Panc1 (cell line): ENCODE measurements at regions not wholly inside any gene's neighbourhood (a gene's known extent, or its start where the extent isn't known, plus 50 kb on each side); places are given as distances from the start of the nearest gene placed in this dataset.

Source experiments
- ATAC-seq: fragments of 200-7000 bp; cut with Tn5 transposase; 2 replicates; pipeline ENCODE4 v1.9.1; 2020; ENCODE audit warnings: mild to moderate bottlenecking, moderate library complexity
- BruUV-seq: library from RNA; stranded (reverse); fragments of 400-500 nt; replicated peaks from 2 replicates; lab custom pipeline; 2021; lab: Mats Ljungman, UMichigan
- CTCF ChIA-PET: fragments of 300-600 bp; sonication (Branson Sonifier 250); formaldehyde crosslinking; loops from one replicate; lab custom pipeline; 2022; ENCODE audit warnings: antibody characterized with exemption; lab: Charles Lee
- POLR2A ChIA-PET: fragments of 300-600 bp; sonication (Branson Sonifier 250); formaldehyde crosslinking; loops from one replicate; lab custom pipeline; 2022; ENCODE audit warnings: antibody characterized with exemption; lab: Charles Lee
- DNase-seq: peaks from one replicate; pipeline ENCODE4 v3.0.0-alpha.2; 2010; ENCODE audit warnings: low read depth, low spot score
- H3K27ac ChIP-seq: 2 replicates; pipeline ENCODE4 v1.5.1; 2011; ENCODE audit warnings: mild to moderate bottlenecking, low read length, inconsistent platforms
- H3K27me3 ChIP-seq: fragments of 200-500 bp; sonication (Bioruptor generic); 2 replicates; pipeline ENCODE4 v1.6.0; 2014; ENCODE audit warnings: low read length, inconsistent platforms; ENCODE audit not compliant: control insufficient read depth, insufficient read depth
- H3K36me3 ChIP-seq: fragments of 200-500 bp; sonication (Bioruptor generic); 2 replicates; pipeline ENCODE4 v1.5.1; 2014; ENCODE audit warnings: inconsistent platforms, mild to moderate bottlenecking, low read length, moderate library complexity; ENCODE audit not compliant: control insufficient read depth, insufficient read depth
- H3K4me1 ChIP-seq: 2 replicates; pipeline ENCODE4 v1.5.1; 2011; ENCODE audit warnings: inconsistent platforms, mild to moderate bottlenecking, low read length, moderate library complexity; ENCODE audit not compliant: control insufficient read depth, insufficient read depth
- H3K4me3 ChIP-seq, 2 experiments: 2 replicates each; pipeline ENCODE4 v1.5.1; 2011 to 2012; ENCODE audit warnings: low read depth in 2 of 2, low read length in 2 of 2, mild to moderate bottlenecking in 2 of 2, inconsistent platforms in 1 of 2, moderate library complexity in 1 of 2
- H3K9me3 ChIP-seq: fragments of 200-500 bp; sonication (Bioruptor generic); 2 replicates; pipeline ENCODE4 v1.5.1; 2014; ENCODE audit warnings: low read depth, mild to moderate bottlenecking, inconsistent platforms, low read length, moderate library complexity; ENCODE audit not compliant: control insufficient read depth, insufficient read depth
- CTCF ChIP-seq: fragments of 450-650 bp; IDR thresholded peaks from 2 replicates; pipeline ENCODE4 v1.5.1; 2017; ENCODE audit warnings: mild to moderate bottlenecking
- POLR2AphosphoS5 ChIP-seq: IDR thresholded peaks from 2 replicates; pipeline ENCODE4 v1.6.1; 2012; ENCODE audit warnings: mild to moderate bottlenecking, low read depth, low read length, moderate library complexity
- SIN3A ChIP-seq: IDR thresholded peaks from 2 replicates; pipeline ENCODE4 v1.6.1; 2012; ENCODE audit warnings: low read depth, mild to moderate bottlenecking, low read length, moderate library complexity, borderline replicate concordance; ENCODE audit not compliant: insufficient read depth
- TCF7L2 ChIP-seq: IDR thresholded peaks from 2 replicates; pipeline ENCODE4 v1.6.1; 2011; ENCODE audit warnings: mild to moderate bottlenecking, low read depth, low read length, inconsistent platforms
- in situ Hi-C: cut with HindIII; loops from 2 replicates; pipeline ENCODE4 v1.10.0; 2016; ENCODE audit warnings: low sequenced_read_pairs, low pct_unique_long_range_greater_than_20kb
- intact Hi-C: fragments of 100-400 bp; cut with micrococcal nuclease; formaldehyde crosslinking; loops from one replicate; pipeline ENCODE4 v1.10.0; 2022; ENCODE audit not compliant: unreplicated experiment
- TF ChIP-seq, protein P1 (sequence below), 2 experiments: IDR thresholded peaks; 2 replicates each; pipeline ENCODE4 v1.6.1; 2011 to 2012; ENCODE audit warnings: low read depth in 2 of 2, control low read depth in 1 of 2, low read length in 1 of 2, mild to moderate bottlenecking in 1 of 2, moderate library complexity in 1 of 2; ENCODE audit not compliant: insufficient read depth in 1 of 2

- TF ChIP-seq POLR2AphosphoS5 (no peak), TCF7L2 (no peak), SIN3A (no peak), CTCF (no peak)
- TF ChIP-seq, protein P1, sequence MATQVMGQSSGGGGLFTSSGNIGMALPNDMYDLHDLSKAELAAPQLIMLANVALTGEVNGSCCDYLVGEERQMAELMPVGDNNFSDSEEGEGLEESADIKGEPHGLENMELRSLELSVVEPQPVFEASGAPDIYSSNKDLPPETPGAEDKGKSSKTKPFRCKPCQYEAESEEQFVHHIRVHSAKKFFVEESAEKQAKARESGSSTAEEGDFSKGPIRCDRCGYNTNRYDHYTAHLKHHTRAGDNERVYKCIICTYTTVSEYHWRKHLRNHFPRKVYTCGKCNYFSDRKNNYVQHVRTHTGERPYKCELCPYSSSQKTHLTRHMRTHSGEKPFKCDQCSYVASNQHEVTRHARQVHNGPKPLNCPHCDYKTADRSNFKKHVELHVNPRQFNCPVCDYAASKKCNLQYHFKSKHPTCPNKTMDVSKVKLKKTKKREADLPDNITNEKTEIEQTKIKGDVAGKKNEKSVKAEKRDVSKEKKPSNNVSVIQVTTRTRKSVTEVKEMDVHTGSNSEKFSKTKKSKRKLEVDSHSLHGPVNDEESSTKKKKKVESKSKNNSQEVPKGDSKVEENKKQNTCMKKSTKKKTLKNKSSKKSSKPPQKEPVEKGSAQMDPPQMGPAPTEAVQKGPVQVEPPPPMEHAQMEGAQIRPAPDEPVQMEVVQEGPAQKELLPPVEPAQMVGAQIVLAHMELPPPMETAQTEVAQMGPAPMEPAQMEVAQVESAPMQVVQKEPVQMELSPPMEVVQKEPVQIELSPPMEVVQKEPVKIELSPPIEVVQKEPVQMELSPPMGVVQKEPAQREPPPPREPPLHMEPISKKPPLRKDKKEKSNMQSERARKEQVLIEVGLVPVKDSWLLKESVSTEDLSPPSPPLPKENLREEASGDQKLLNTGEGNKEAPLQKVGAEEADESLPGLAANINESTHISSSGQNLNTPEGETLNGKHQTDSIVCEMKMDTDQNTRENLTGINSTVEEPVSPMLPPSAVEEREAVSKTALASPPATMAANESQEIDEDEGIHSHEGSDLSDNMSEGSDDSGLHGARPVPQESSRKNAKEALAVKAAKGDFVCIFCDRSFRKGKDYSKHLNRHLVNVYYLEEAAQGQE (IDR thresholded peaks at IDR 0.05; ENCODE audit: insufficient read depth in 1 of 2, low read depth in 2 of 2, low read length in 1 of 2) = no peak
- in situ Hi-C loops = no loop called here
Measured at GRCh38 chr13:63305641-63306133, 1890.0 kb upstream of the PCDH20 start.

GRCh38 chr13:63304497-63304896 is 1888.8 kb upstream of the PCDH20 start:
- in situ Hi-C loops = no loop called here
- POLR2A ChIA-PET = no interaction called here

More at GRCh38 chr13:63305641-63306133, 1890.0 kb upstream of the PCDH20 start:
- ChIA-PET CTCF (no interaction called here), POLR2A (no interaction called here)
- Histone ChIP-seq H3K9me3 (no peaks in the 10 kb centered on the region), H3K4me1 (no peaks in the 10 kb centered on the region), H3K36me3 (no peaks in the 10 kb centered on the region), H3K27me3 (no peaks in the 10 kb centered on the region), H3K27ac (no peak overlapping the region), H3K4me3 (no peak overlapping the region)
- intact Hi-C loops = no loop called here
- DNase-seq = no peak
- ATAC-seq = no peak
- no TSS peak for BruUV-seq

More at GRCh38 chr13:63304497-63304896, 1888.8 kb upstream of the PCDH20 start:
- no peaks in the 10 kb centered on the region for H3K4me1 ChIP-seq
- DNase-seq = no peak
- no peaks in the 10 kb centered on the region for H3K27me3 ChIP-seq
- TF ChIP-seq CTCF (no peak), SIN3A (no peak), TCF7L2 (no peak), POLR2AphosphoS5 (no peak)
- TF ChIP-seq, protein P1 (IDR thresholded peaks at IDR 0.05; ENCODE audit: insufficient read depth in 1 of 2, low read depth in 2 of 2, low read length in 1 of 2) = no peak
- no peak overlapping the region for H3K4me3 ChIP-seq
- no peak for ATAC-seq
- no peaks in the 10 kb centered on the region for H3K9me3 ChIP-seq
- no peaks in the 10 kb centered on the region for H3K36me3 ChIP-seq
- intact Hi-C loops = no loop called here
- no TSS peak for BruUV-seq
- CTCF ChIA-PET = no interaction called here
- H3K27ac ChIP-seq = no peak overlapping the region
